ENCODE measurements at regions not wholly inside any gene's neighbourhood (a gene's known extent, or its start where the extent isn't known, plus 50 kb on each side); places are given as distances from the start of the nearest gene placed in this dataset.

GRCh38 chr20:43323592-43323991 is 133.9 kb upstream of the PTPRT start:
- in situ Hi-C loops (cut with MboI) (no loop called here), intact Hi-C loops (cut with micrococcal nuclease) (no loop called here)
- H3K27ac ChIP-seq (ENCODE audit: extremely low read depth, low read depth, low read length), result no peak overlapping the region
- ATAC-seq (no peak), DNase-seq (ENCODE audit: extremely low read depth in 1 of 4, low spot score in 3 of 4) (no peak), FAIRE-seq (no peak)
- no peak overlapping the region for H3K4me2 ChIP-seq (ENCODE audit: insufficient read depth, low read length)
- H3K27me3 ChIP-seq (ENCODE audit: control insufficient read depth in 2 of 2, insufficient read depth in 2 of 2, low read length in 2 of 2), result peaks cover 2 to 26% of the 10 kb centered on the region in 2 experiments; a peak in 3 of 5 replicates
- no peaks in the 10 kb centered on the region for H3K36me3 ChIP-seq (ENCODE audit: control insufficient read depth, insufficient read depth, low read length)
- H3K9me3 ChIP-seq (replicated peaks; ENCODE audit: control insufficient read depth, insufficient read depth, low read depth, low read length), result no peaks in the 10 kb centered on the region
- TF ChIP-seq KDM5B (IDR thresholded peaks at IDR 0.05; ENCODE audit: insufficient replicate concordance, low read depth, low read length) (no peak), DNMT1 (IDR thresholded peaks at IDR 0.05) (no peak)
- TF ChIP-seq, protein P1, sequence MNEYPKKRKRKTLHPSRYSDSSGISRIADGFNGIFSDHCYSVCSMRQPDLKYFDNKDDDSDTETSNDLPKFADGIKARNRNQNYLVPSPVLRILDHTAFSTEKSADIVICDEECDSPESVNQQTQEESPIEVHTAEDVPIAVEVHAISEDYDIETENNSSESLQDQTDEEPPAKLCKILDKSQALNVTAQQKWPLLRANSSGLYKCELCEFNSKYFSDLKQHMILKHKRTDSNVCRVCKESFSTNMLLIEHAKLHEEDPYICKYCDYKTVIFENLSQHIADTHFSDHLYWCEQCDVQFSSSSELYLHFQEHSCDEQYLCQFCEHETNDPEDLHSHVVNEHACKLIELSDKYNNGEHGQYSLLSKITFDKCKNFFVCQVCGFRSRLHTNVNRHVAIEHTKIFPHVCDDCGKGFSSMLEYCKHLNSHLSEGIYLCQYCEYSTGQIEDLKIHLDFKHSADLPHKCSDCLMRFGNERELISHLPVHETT (CRISPR knock-in tag; conservative IDR thresholded peaks at IDR 0.05 in 1 of 2, IDR thresholded peaks at IDR 0.05 in 1 of 2), result no peak
- H4K20me1 ChIP-seq (replicated peaks; ENCODE audit: control insufficient read depth, insufficient read depth, low read length), result 0 out of 2 replicates have a peak, but pooled peaks cover 5% of the 10 kb centered on the region
- peaks cover 2 to 8% of the 10 kb centered on the region in 2 experiments; a peak in 2 of 5 replicates for H3K4me1 ChIP-seq (replicated peaks in 1 of 2; ENCODE audit: control insufficient read depth in 2 of 2, insufficient read depth in 2 of 2, low read length in 2 of 2)
- no peak overlapping the region for H3K9ac ChIP-seq (ENCODE audit: insufficient read depth in 1 of 2, low read depth in 2 of 2, low read length in 2 of 2)
- BruUV-seq (replicated peaks), result no TSS peak
- H3K79me2 ChIP-seq (ENCODE audit: control insufficient read depth, insufficient read depth, low read length), result no peaks in the 10 kb centered on the region
- H3K9me1 ChIP-seq (ENCODE audit: control insufficient read depth, insufficient read depth, low read length), result no peaks in the 10 kb centered on the region
- H2AFZ ChIP-seq (ENCODE audit: low read depth, low read length), result no peak overlapping the region
- no peak overlapping the region for H3K4me3 ChIP-seq
- POLR2A ChIA-PET, result interaction anchor here (0.7 kb wide), 1 partner anchor 430 kb away, joined by 3 read pairs; no protein-coding TSS in a partner anchor
- CTCF ChIA-PET (ENCODE audit: low intra/inter-chr PET ratio), result interaction anchor here (0.7 kb wide), 1 partner anchor 63 kb away, joined by 3 read pairs; no protein-coding TSS in a partner anchor
- 0% methylated on average over 4 of the region's 4 CpGs for WGBS (ENCODE audit: insufficient coverage, low coverage, missing lambda C conversion rate)
